HFFc6 (cell line): ENCODE measurements at regions not wholly inside any gene's neighbourhood (a gene's known extent, or its start where the extent isn't known, plus 50 kb on each side); places are given as distances from the start of the nearest gene placed in this dataset.

Source experiments
- DNase-seq: peaks from one replicate; pipeline ENCODE4 v3.0.0-alpha.2; 2018
- H3K27ac Mint-ChIP-seq: 2 replicates; pipeline ENCODE4 v1.8.0; 2020; ENCODE audit warnings: mild to moderate bottlenecking, mixed read lengths
- H3K27me3 Mint-ChIP-seq: 2 replicates; pipeline ENCODE4 v1.8.0; 2021; ENCODE audit warnings: mild to moderate bottlenecking, moderate library complexity, mixed read lengths; ENCODE audit not compliant: insufficient read depth
- H3K36me3 Mint-ChIP-seq: 2 replicates; pipeline ENCODE4 v1.8.0; 2021; ENCODE audit warnings: low read depth, mixed read lengths
- H3K4me1 Mint-ChIP-seq: 2 replicates; pipeline ENCODE4 v1.8.0; 2020; ENCODE audit warnings: low read depth, mixed read lengths
- H3K4me3 Mint-ChIP-seq: 2 replicates; pipeline ENCODE4 v1.8.0; 2020; ENCODE audit warnings: mild to moderate bottlenecking, moderate library complexity, mixed read lengths
- H3K9me3 Mint-ChIP-seq: 2 replicates; pipeline ENCODE4 v1.8.0; 2020; ENCODE audit warnings: mild to moderate bottlenecking, mixed read lengths
- TF ChIP-seq, protein P1 (sequence below): fragments of 200-600 bp; sonication (generic); IDR thresholded peaks from 2 replicates; pipeline ENCODE4 v1.5.0; 2021; ENCODE audit warnings: antibody characterized with exemption, mild to moderate bottlenecking

DNA sequence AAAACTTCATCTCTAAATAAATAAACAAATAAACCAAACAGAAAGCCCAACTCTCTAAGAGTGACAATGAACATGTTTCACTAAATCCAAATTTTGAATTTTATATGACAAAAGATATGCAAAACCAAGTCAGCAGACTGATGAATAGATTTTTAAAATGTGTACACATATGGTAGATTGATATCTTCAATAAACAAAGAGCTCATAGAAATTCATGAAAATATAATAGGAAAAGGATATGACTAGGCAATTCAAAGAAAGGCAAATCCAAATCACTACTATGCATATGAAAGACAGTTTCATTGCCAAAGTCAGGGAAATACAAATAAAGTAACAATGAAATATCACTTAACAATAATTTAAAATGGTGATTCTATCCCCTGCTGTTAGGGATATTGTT, 63.7 kb upstream of the NBEA start:
- H3K9me3 Mint-ChIP-seq = peaks cover 16% of the 10 kb centered on the region; the same call in 1 of the 2 replicates
- no peak overlapping the region for H3K27ac Mint-ChIP-seq
- no peaks in the 10 kb centered on the region for H3K36me3 Mint-ChIP-seq
- TF ChIP-seq, protein P1, sequence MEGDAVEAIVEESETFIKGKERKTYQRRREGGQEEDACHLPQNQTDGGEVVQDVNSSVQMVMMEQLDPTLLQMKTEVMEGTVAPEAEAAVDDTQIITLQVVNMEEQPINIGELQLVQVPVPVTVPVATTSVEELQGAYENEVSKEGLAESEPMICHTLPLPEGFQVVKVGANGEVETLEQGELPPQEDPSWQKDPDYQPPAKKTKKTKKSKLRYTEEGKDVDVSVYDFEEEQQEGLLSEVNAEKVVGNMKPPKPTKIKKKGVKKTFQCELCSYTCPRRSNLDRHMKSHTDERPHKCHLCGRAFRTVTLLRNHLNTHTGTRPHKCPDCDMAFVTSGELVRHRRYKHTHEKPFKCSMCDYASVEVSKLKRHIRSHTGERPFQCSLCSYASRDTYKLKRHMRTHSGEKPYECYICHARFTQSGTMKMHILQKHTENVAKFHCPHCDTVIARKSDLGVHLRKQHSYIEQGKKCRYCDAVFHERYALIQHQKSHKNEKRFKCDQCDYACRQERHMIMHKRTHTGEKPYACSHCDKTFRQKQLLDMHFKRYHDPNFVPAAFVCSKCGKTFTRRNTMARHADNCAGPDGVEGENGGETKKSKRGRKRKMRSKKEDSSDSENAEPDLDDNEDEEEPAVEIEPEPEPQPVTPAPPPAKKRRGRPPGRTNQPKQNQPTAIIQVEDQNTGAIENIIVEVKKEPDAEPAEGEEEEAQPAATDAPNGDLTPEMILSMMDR = no peak
- no peak for DNase-seq
- peaks cover 6% of the 10 kb centered on the region for H3K27me3 Mint-ChIP-seq
- H3K4me1 Mint-ChIP-seq = no peaks in the 10 kb centered on the region; the same call in 1 of the 2 replicates
- no peak overlapping the region for H3K4me3 Mint-ChIP-seq

DNA sequence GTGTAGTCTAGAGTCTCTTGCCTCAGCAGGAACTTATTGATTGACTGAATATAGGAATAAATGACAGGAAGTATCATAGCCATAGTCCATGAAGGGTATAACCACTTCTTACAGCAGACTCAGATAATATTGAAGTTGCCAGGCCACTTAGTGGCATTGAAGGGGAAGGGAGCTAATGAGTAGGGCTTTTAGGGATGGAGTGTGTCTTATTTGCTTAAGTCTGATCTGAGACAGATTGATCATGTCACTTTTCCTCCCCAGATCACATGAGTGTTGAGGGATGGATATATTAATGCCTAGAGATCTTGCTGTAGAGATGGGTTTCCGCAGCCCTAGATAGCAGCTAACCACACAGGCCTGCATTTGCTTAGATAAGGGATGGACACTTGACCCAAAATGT, 62.2 kb upstream of the NBEA start:
- peaks cover 6% of the 10 kb centered on the region for H3K27me3 Mint-ChIP-seq
- no peaks in the 10 kb centered on the region for H3K36me3 Mint-ChIP-seq
- no peak overlapping the region for H3K27ac Mint-ChIP-seq
- no peak for DNase-seq
- TF ChIP-seq, protein P1 = no peak
- H3K9me3 Mint-ChIP-seq = peaks cover 10% of the 10 kb centered on the region; the same call in 1 of the 2 replicates
- no peaks in the 10 kb centered on the region; the same call in 1 of the 2 replicates for H3K4me1 Mint-ChIP-seq
- no peak overlapping the region for H3K4me3 Mint-ChIP-seq

DNA sequence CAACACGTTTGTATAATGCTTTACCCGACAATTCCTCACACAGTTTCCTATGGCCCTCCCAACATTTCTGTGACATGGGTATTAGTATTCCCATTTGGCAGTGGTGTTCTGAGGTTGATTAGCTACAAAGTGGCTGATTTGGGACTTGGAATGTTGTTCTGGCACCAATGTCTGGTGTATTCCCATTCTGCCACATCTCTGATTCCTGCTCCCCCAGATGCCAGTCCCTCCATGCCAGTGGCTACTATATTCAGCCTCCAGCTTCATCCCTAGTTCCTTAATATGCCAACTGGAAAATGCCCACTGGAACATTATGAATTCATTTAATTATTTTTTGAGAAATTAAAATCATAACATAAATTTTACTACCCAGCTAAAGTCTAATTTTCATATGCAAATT, 60.6 kb upstream of the NBEA start:
- no peaks in the 10 kb centered on the region for H3K36me3 Mint-ChIP-seq
- H3K4me3 Mint-ChIP-seq = no peak overlapping the region
- H3K27me3 Mint-ChIP-seq = peaks cover 4% of the 10 kb centered on the region; the same call in 1 of the 2 replicates
- H3K9me3 Mint-ChIP-seq = no peaks in the 10 kb centered on the region; the same call in 1 of the 2 replicates
- H3K4me1 Mint-ChIP-seq = peaks cover 5% of the 10 kb centered on the region; the same call in 1 of the 2 replicates
- no peak for DNase-seq
- TF ChIP-seq, protein P1 = no peak
- H3K27ac Mint-ChIP-seq = no peak overlapping the region

DNA sequence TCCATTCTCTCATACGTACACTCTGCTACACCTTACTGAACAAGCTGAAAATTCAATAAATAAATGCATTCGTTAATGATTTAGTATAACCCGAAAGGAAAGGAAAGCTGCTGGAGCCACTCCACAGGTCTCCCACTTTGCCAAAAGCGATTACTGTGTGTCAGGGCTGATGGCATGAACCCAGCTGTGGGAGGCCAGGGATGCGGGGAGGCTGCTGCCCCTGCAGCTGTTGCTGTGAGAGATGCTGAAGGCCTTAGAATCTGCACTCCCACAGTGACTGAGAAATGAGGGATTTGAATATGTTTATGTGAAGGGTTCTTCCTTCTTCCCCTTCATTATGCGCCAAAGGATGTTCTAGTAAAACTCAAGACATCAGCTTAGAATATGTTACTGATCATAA, 58.7 kb upstream of the NBEA start:
- no peak for DNase-seq
- Mint-ChIP-seq H3K27me3 (peaks cover 4% of the 10 kb centered on the region; the same call in 1 of the 2 replicates), H3K36me3 (no peaks in the 10 kb centered on the region), H3K4me1 (peaks cover 11% of the 10 kb centered on the region; the same call in 1 of the 2 replicates), H3K4me3 (no peak overlapping the region), H3K27ac (no peak overlapping the region), H3K9me3 (no peaks in the 10 kb centered on the region; the same call in 1 of the 2 replicates)
- TF ChIP-seq, protein P1 = no peak

DNA sequence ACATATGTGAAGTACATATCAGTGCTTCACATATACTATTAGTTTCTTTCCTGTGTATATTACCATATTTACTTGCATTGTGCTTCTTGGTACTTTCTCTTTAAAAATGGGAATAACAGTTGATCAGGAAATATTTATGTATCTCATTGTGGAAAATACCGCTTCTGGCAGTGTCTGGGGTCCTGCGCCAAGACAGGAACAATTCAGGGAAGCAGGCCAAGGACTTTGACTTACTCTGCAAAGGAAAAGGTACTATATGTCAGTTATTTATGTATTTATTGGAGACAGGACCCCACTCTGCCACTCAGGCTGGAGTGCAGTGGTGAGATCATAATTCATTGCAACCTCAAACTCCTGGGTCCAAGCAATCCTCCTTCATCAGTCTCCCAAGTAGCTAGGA, 57.7 kb upstream of the NBEA start:
- TF ChIP-seq, protein P1 = no peak

More for the DNA sequence above, 57.7 kb upstream of the NBEA start:
- no peak for DNase-seq
- no peaks in the 10 kb centered on the region; the same call in 1 of the 2 replicates for H3K9me3 Mint-ChIP-seq
- H3K4me3 Mint-ChIP-seq = no peak overlapping the region
- no peaks in the 10 kb centered on the region for H3K36me3 Mint-ChIP-seq
- H3K4me1 Mint-ChIP-seq = peaks cover 11% of the 10 kb centered on the region; the same call in 1 of the 2 replicates
- H3K27me3 Mint-ChIP-seq = peaks cover 4% of the 10 kb centered on the region; the same call in 1 of the 2 replicates
- no peak overlapping the region for H3K27ac Mint-ChIP-seq
